ENCODE measurements at regions not wholly inside any gene's neighbourhood (a gene's known extent, or its start where the extent isn't known, plus 50 kb on each side); places are given as distances from the start of the nearest gene placed in this dataset.
A peak's percentile ranks its signal among the peaks of the same experiment; 100 is the strongest.

DNA sequence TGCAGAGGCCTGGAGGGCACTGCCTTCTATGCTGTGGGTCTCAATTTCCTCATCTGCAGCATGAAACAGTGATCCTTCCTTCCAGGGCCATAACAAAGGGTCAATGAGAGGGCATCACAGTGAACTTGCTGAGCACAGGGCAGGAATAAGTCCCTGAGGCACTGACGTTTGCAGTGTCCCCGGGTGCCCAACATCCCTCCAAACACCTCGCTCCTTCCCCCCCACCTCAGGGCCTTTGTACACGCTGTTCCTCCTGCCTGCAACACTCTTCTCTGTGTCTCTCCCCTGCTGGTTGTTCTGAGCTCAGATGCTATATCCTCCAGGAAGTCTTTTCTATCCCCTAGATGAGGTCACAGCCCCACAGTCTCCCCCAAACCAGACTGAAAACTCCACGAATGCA, 59.7 kb upstream of the TCF20 start:
- DNase-seq (ENCODE audit: low spot score): no peak

DNA sequence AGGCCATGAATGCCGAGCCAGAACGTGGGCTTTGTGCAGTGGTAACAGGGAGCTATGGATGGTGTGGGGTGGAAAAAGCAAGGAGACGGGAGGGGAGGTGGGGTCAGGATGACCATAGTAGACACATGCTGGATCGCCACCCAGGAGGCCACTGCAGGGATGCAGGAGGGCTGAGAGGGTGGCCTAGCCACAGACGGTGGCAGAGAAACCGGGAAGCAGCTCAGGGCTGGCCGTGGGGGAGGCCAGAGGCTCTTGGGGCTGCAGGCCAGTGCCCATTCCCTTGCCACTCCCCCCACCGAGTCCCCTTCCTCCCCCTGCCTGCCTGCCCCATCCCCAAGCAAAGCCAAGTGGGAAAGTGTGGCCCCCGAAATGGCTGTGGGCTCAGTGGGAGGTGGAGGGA, 59.1 kb upstream of the TCF20 start:
- DNase-seq (ENCODE audit: low spot score): no peak

DNA sequence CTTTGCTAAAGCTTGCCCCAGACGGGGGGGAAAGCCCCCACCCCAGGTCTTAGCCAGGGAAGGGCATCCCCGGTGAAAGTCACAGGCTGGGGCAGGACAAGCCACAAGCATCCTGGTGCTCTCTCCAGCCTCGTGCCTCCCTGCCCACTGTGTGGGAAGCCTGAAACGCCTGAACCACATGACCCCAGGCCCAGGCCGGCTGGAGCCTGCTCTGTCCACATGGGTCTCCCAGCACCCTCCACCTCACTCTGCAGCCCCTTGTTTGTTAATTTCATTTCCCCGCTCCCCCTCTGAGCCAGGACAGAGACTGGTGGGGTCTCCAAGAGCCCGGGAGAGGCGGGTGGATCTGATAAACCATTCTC, 58.3 kb upstream of the TCF20 start:
- no peak for DNase-seq (ENCODE audit: low spot score)

DNA sequence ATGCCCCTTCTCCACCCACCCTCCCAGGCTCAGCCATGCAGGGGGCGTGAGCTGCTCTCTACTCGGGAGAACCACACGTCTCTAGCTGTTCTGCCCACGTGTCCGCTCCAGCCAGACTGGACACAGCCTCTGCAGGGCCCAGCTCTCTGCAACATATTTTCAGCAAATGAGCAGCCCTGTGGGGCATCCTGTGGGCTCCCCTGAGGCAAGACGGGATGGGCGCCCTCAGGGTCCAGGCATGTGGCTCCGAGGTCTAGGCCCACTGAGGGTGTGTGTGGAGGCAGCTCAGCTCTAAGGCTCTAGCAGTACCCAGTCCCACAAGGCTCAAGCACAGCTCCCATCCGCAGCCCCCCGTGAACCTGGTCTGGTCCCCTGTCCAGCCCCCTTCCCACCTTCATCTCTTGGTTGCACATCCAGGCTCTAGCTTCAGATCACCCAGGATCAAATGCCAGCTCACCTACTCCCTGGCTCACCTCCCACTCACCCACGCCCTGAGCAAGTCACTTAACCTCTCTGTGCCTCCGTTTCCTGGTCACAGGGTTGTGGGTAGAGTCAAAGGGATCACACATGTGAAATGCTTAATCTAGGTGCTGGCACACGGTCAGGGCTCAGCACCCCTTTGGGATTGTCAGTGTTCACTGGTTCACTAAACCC, 57.8 kb upstream of the TCF20 start:
- DNase-seq (ENCODE audit: low spot score): no peak

DNA sequence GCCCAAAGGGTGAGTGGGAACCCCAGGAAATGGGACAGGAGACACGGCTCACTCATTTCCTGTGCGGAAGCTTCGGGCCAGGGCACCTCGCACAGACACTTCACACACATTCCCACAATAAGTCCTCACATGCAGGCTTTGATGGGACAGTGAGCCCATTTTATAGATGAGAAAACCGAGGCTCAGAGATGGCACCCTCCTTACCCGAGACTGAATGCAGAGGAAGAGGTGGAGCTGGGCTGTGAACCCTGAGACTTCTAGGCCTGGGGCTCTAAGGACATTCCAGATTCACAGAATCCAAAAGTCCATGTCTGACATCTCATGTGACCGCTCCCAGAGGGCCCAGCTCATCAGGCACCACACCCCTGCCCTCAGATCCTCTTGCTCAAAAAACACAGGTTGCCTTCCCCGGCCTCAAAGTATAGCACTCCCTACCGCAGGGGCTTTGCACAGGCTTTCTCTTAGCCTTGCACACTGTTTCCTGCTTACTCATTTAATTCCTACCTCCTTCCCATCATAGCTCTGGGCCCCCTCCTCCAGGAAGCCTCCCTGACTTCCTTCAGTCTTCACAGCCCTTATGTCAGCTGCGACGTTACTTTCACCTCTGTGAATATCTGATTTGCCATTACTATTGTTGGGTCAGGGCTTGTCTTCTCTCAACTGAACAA, 57.1 kb upstream of the TCF20 start:
- DNase-seq (ENCODE audit: low spot score): no peak

DNA sequence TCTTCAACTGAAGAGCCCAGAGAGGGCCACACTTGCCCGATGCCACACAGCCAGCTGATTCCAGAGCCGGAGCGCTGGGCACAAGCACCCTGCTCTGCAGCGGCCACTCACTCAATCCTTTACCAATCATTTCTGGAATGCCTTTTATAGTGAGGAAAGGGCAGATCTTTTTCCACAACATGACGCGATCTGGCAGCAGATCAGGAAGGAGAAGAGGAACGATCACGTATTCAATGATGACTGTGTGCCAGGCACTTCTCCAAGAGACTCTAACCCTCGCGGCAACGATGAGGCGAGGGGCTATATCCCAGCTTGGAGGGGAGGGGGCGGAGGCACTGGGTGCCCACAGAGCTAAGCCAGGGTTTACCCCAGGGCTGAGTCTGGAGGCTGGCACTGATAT, 56.3 kb upstream of the TCF20 start:
- DNase-seq (ENCODE audit: low spot score): no peak

DNA sequence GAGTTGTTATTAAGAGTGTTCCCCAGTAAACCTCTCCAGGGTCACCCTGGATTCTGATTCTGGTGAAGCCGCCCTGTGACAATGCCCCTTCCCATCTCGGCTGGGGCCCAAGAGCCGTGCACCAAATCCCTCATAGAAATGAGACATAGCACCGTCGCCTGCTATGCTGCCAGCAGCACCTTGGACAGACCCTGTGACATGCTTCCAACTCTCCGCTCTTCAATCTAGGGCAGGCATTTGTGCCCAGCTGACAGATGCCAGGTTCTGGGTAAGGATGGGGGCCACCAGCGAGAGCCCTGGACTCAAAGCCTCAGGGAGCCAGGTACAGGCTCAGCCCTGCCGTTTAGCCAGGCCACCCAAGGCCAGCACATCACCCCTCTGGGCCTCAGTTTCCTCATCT, 55.8 kb upstream of the TCF20 start:
- no peak for DNase-seq (ENCODE audit: low spot score)

DNA sequence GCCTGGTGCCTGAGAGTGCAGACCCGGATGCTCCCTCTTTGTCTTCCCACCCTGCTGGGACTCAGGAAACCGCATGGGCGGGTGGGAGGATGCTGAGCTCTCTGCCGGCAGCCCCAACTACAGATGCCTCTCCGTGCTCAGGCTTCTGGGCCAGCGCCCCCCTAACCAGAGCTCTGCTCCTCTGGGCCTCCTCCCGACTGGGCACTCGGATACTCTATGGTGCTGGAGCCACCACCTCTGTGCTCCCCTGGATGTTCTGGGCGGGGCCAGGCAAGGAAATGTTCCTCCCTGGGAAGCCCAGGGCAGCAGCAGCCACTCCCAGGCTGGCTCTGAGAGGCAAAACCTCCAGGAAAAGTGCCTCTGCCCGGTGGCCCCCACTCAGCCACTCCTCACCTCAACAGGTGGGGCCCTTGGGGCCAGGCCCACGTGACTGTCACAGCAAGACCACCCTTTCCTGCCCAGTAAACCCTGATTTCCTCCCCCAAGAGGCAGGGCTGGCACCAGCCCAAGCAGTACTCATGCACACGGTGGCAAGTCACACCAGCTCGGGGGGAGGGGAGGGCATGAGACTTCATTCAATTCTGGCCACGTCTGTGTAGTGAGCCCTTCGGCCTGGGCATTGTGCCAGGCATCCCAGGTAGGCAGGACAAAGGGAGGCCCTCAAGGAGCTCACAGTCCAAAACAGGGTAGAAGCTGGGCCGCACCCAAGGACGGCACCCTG, 54.7 kb upstream of the TCF20 start:
- DNase-seq (ENCODE audit: low spot score): peak; percentile 65

DNA sequence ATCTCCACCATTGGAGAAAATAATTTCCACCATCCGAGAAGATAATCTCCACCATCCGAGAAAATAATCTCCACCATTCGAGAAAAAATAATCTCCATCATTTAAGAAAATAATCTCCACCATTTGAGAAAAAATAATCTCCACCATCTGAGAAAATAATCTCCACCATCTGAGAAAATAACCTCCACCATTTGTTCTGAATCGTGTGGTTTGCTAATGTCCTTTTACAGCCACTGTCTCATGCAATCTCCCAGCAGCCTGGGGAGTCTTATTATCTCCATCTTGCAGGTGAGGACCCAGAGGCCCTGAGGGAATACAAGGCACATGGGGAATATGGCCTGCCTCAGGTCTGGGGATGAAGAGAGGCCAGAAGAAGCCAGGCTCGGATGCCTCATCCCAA, 54.1 kb upstream of the TCF20 start:
- DNase-seq (ENCODE audit: low spot score): no peak

DNA sequence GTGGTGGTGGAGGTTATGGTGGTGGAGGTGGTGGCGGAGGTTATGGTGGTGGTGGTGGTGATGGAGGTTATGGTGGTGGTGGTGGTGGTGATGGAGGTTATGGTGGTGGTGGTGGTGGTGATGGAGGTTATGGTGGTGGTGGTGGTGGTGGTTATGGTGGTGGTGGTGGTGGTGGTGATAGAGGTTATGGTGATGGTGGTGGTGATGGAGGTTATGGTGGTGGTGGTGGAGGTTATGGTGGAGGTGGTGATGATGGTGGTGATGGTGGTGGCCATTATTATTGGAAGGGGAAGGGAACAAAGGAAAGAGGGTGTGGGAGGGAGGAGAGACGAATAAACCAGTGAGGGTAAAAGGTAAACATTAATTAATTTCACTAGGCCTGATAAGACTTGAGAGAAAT, 53.5 kb upstream of the TCF20 start:
- DNase-seq (ENCODE audit: low spot score): no peak

DNA sequence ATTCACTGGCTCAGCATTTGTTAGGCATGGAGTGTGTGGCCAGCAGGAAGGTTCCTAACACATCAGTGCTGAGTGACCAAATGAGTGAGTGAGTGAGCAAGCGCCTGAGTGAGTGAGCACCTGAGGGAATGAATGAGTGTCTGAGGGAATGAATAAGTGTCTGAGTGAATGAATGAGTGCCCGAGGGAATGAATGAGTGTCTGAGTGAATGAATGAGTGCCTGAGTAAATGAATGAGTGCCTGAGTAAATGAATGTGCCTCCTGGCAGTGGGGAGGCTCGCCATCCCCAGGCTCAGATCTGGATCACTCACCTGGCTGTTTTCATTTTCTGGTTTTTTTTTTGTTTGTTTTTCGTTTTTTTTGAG, 52.1 kb upstream of the TCF20 start:
- DNase-seq (ENCODE audit: low spot score): no peak

DNA sequence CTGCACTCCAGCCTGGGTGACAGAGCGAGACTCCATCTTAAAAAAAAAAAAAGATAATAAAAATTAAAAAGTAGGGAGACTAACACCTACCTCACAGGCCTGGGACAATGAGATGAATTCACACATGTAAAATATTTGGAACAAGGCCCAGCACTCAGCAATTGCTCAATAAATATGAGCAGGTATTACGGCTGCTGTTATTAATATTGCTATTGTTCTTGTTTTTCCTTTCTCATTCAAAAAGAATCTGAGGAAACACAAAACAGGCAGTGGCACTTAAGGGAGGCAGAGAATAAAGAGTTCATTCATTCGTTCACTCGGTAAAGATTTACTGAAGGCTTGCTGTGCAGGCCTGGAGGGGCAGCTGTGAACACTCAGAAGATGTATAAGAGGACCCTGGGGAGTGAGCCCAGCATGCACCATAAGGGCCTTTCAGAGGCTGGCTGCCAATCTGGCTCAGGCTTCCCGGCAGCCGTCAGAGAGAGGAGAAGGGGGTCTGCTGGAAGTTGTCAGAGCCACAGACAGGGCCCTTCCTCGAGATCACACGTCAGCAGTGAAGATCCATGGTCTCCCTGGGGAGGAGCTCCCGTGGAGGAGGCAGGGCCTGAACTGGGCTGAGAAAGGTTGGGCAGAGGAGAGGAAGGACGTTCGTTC, 51.6 kb upstream of the TCF20 start:
- DNase-seq (ENCODE audit: low spot score): peak; percentile 85

DNA sequence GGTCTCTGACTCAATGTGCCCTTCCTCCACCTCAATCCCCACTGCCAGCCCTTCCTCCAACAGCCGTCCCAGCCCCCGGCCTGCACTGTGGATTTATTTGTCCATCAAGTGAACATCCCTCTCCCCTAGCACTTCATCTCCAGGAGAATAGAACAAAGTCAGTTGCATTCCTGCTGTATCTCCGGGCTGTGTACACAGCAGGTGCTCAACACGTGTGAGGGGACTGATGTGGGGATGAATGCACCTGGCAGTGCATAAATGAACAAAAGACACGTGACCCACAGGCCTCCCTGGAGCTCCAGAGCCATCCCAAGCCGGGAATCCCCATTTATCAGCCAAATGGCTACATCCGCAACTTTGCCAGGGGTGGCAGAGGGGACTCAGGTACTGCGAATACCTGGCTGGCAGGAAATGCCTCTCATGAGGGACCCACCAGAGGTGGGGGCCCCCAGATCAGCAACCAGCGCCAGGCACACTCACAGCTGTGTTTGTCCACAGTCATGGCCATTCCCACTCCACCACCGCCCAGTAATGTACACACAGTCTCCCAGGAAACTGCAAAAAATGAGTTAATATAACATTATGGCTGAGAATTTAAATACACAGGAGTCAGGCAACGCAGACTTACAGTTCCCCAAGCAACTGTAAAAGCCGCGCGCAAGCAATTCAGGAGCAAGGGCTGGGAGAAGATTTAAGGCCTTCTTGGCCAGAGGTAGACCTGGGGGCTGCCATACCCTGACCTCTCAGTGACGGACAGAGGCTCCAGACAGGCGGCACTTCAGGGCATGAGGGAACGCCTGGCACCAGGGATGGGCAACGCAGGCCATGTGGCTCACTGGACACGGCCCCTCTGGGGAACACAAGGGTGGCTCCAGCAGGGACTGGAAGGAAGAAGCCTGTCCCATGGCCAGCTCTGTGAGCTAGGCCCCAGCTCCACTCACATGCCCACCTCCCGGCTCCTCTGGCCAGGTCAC, 50.3 kb upstream of the TCF20 start:
- DNase-seq (ENCODE audit: low spot score): no peak
